Prostate gland (tissue), 2 donors: ENCODE measurements at regions not wholly inside any gene's neighbourhood (a gene's known extent, or its start where the extent isn't known, plus 50 kb on each side); places are given as distances from the start of the nearest gene placed in this dataset.

Experiments used
- DNase-seq: peaks from one replicate; pipeline ENCODE4 v3.0.0-alpha.2; 2019; ENCODE audit warnings: low spot score
- H3K27ac ChIP-seq, 2 donors: fragments of 200-600 bp; sonication (generic); 2 replicates each; pipeline ENCODE4 v1.5.1; 2017 to 2019
- H3K27me3 ChIP-seq: fragments of 200-600 bp; sonication (generic); replicated peaks from 2 replicates; pipeline ENCODE4 v1.5.1; 2019; ENCODE audit not compliant: insufficient read depth
- H3K36me3 ChIP-seq, 2 donors: fragments of 200-600 bp; sonication (generic); 1 replicate in 1 of 2; 2 replicates in 1 of 2; pipeline versions ENCODE4 v1.5.1 to v1.8.1; 2017 to 2019
- H3K4me1 ChIP-seq: fragments of 200-600 bp; sonication (generic); replicated peaks from 2 replicates; pipeline ENCODE4 v1.5.1; 2019
- H3K4me3 ChIP-seq, 2 donors: fragments of 200-600 bp; sonication (generic); 2 replicates each; pipeline ENCODE4 v1.5.1; 2017 to 2019
- H3K9me3 ChIP-seq: fragments of 200-600 bp; sonication (generic); 2 replicates; pipeline ENCODE4 v1.5.1; 2017
- POLR2A ChIP-seq: fragments of 450-650 bp; IDR thresholded peaks from one replicate; pipeline ENCODE4 v1.6.1; 2016; ENCODE audit warnings: antibody characterized with exemption, mild to moderate bottlenecking
- POLR2AphosphoS5 ChIP-seq: sonication (generic); formaldehyde crosslinking; IDR thresholded peaks from one replicate; pipeline ENCODE4 v1.6.1; 2017; ENCODE audit warnings: antibody characterized with exemption
- WGBS: methylation state at CpG from one replicate; pipeline ENCODE4 v1.1.5; 2018; 5-methylcytosine and 5-hydroxymethylcytosine counted together
- intact Hi-C: fragments of 100-400 bp; cut with DNase I; formaldehyde crosslinking; loops from one replicate; pipeline ENCODE4 v1.14.2; 2022
- TF ChIP-seq, protein P1 (sequence below), 4 experiments: fragments of 200-600 bp in 2 of 4; fragments of 450-650 bp in 2 of 4; sonication (generic) in 2 of 4; IDR thresholded peaks; 1 replicate in 3 of 4; 2 replicates in 1 of 4; pipeline ENCODE4 v1.5.1; 2016 to 2019; ENCODE audit warnings: antibody characterized with exemption in 4 of 4, mild to moderate bottlenecking in 2 of 4, moderate library complexity in 2 of 4

DNA sequence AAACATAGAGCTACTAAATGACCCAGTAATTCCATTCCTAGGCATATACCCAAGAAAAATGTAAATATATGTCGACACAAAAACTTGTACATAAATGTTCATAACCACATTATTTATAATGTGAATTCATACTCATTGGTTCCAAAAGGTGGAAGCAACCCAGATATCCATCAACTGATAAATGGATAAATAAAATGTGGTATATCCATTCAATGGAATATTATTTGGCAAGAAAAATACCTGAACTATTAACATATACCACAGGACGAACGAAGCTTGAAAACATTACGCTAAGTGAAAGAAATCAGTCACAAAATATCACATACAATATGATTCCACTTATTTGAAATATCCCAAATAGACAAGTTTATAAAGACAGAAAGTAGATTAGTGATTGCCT lies 99.0 kb upstream of the SOX5 start:
- H3K36me3 ChIP-seq = no peaks in the 10 kb centered on the region
- H3K27ac ChIP-seq = no peak overlapping the region
- no peak for DNase-seq
- no peaks in the 10 kb centered on the region for H3K27me3 ChIP-seq
- intact Hi-C loops = no loop called here
- H3K4me1 ChIP-seq = no peaks in the 10 kb centered on the region
- TF ChIP-seq POLR2A = no peak
- TF ChIP-seq POLR2AphosphoS5 = no peak
- TF ChIP-seq, protein P1, sequence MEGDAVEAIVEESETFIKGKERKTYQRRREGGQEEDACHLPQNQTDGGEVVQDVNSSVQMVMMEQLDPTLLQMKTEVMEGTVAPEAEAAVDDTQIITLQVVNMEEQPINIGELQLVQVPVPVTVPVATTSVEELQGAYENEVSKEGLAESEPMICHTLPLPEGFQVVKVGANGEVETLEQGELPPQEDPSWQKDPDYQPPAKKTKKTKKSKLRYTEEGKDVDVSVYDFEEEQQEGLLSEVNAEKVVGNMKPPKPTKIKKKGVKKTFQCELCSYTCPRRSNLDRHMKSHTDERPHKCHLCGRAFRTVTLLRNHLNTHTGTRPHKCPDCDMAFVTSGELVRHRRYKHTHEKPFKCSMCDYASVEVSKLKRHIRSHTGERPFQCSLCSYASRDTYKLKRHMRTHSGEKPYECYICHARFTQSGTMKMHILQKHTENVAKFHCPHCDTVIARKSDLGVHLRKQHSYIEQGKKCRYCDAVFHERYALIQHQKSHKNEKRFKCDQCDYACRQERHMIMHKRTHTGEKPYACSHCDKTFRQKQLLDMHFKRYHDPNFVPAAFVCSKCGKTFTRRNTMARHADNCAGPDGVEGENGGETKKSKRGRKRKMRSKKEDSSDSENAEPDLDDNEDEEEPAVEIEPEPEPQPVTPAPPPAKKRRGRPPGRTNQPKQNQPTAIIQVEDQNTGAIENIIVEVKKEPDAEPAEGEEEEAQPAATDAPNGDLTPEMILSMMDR (IDR thresholded peaks at IDR 0.05) = no peak
- WGBS = 97% methylated on average over 4 of the region's 4 CpGs
- H3K4me3 ChIP-seq = no peak overlapping the region
- no peaks in the 10 kb centered on the region for H3K9me3 ChIP-seq

DNA sequence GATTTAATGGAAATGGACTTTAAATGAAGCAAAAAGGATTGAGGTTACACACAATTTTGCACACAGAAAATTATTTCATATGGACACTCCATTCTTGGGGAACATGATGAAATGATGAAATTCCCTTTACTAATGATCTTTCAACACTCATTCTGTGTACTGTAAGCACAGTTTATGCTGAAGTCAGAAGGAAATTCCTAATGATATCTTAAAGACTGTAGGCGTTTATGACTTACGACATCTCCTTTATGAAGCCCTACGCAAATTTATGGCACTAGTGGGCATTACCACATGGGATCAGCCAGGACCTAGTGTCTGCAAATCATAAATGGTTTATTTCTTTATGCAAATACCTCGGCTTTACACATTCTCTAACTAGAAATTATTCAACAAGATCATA lies 97.9 kb upstream of the SOX5 start:
- Histone ChIP-seq H3K27ac (no peak overlapping the region), H3K27me3 (no peaks in the 10 kb centered on the region), H3K9me3 (no peaks in the 10 kb centered on the region), H3K36me3 (no peaks in the 10 kb centered on the region), H3K4me3 (no peak overlapping the region), H3K4me1 (no peaks in the 10 kb centered on the region)
- no peak for DNase-seq
- intact Hi-C loops = no loop called here
- 89% methylated on average over 4 of the region's 4 CpGs for WGBS
- TF ChIP-seq, protein P1 (IDR thresholded peaks at IDR 0.05) = no peak
- no peak for TF ChIP-seq POLR2A
- no peak for TF ChIP-seq POLR2AphosphoS5

- intact Hi-C loops = no loop called here
- no peaks in the 10 kb centered on the region for H3K27me3 ChIP-seq
- H3K9me3 ChIP-seq = no peaks in the 10 kb centered on the region
- no peak overlapping the region for H3K4me3 ChIP-seq
- H3K27ac ChIP-seq = no peak overlapping the region
- H3K4me1 ChIP-seq = no peaks in the 10 kb centered on the region
- TF ChIP-seq, protein P1 (IDR thresholded peaks at IDR 0.05) = no peak
- no peak for TF ChIP-seq POLR2AphosphoS5
- no peak for TF ChIP-seq POLR2A
- H3K36me3 ChIP-seq = no peaks in the 10 kb centered on the region
- 39% methylated on average over 5 of the region's 5 CpGs for WGBS
- no peak for DNase-seq
These were observed 96.4 kb upstream of the SOX5 start for GRCh38 chr12:24045816-24046257.

DNA sequence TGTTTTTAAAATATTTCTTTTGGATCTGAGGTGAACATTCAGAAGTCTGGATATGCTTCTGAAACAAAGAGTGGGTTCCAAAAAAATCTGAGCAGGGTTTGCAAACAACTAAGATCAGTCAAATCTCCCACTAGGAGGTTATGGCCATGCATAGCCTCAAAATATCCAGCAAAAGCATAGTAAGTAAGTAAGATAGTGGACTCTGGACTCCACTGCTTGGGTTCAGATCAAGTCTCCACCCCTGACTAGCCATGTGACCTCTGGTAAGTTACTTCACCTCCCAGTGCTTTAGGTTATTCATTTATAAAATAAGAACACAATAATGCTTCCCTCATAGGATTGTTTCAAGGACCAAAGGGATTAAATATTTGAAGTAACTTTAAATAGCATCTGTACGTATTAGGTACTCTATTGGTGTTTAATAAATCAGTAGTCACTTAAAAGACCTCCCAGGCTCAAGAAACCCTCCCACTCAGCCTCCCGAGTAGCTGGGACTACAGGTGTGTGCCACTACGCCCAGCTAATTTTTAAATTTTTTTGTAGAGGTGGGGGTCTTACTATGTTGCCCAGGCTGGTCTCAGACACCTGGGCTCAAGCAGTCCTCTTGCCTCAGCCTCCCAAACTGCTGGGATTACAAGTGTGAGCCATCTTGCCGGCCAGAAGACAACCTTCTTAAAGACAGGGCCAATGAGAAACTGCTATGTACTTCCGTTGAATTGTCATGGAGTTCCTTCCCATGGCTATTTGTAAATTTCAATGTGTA lies 95.7 kb upstream of the SOX5 start:
- 96% methylated on average over 5 of the region's 5 CpGs for WGBS

More for the DNA sequence above, 95.7 kb upstream of the SOX5 start:
- H3K36me3 ChIP-seq = no peaks in the 10 kb centered on the region
- TF ChIP-seq, protein P1 (IDR thresholded peaks at IDR 0.05) = no peak
- TF ChIP-seq POLR2A (no peak), POLR2AphosphoS5 (no peak)
- no peaks in the 10 kb centered on the region for H3K9me3 ChIP-seq
- H3K4me1 ChIP-seq = no peaks in the 10 kb centered on the region
- H3K27ac ChIP-seq = no peak overlapping the region
- H3K4me3 ChIP-seq = no peak overlapping the region
- no peaks in the 10 kb centered on the region for H3K27me3 ChIP-seq
- no peak for DNase-seq
- intact Hi-C loops = no loop called here
